GM10248 (cell line): ENCODE measurements at regions not wholly inside any gene's neighbourhood (a gene's known extent, or its start where the extent isn't known, plus 50 kb on each side); places are given as distances from the start of the nearest gene placed in this dataset.
A peak's percentile ranks its signal among the peaks of the same experiment; 100 is the strongest.

ENCODE experiments used
- CTCF ChIA-PET: fragments of 300-600 bp; sonication (Branson Sonifier 250); formaldehyde crosslinking; extraction: SDS; loops from one replicate; lab custom pipeline; 2021; ENCODE audit warnings: antibody characterized with exemption; lab: Yijun Ruan, JAX
- POLR2A ChIA-PET: fragments of 350-650 bp; sonication (Branson Sonifier 250); formaldehyde crosslinking; extraction: SDS; loops from one replicate; lab custom pipeline; 2020; ENCODE audit warnings: antibody characterized with exemption; lab: Yijun Ruan, JAX
- DNase-seq: peaks from one replicate; pipeline ENCODE4 v3.0.0; 2012; ENCODE audit errors: extremely low spot score
- TF ChIP-seq, protein P1 (sequence below): IDR thresholded peaks from 2 replicates; pipeline ENCODE4 v1.5.1; 2012; ENCODE audit warnings: mild to moderate bottlenecking, low read depth; ENCODE audit errors: extremely low read depth, missing control alignments, control extremely low read depth

DNA sequence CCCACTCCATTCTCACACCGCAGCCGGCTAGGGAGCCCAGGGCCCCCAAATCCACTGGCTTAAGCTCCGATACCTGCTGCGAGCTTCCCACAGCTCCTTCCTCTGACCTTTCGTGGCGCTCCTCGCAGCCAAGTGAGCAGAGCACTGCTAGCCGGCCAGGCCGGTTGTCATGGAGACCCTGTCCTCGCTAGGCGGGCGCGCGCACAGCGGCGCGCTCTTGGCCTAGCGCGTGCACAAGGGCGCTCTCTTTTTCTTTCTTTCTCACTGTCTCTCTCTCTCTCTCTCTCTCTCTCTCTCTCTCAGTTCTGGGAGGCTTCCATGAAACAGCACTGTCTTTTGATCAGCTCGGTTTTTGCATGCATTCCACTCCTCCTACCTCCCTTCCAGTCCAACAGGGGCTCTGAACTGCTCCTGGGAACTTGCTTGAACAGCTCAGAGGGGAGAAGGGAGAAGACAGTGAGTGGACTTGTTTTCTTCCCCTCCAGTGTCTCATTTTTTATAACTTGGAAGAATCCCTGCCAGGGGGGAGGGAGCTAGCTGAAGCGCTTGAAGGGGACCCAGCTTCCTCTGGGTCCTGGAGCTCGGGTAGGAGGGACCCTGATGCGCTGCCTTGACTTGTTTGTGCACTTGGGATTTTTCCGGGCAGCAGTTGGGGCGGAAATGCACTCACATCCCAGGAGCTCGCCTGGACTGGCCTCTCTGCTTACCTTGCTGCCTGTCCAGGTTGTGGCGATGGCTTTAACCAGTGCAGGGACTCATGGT, 100.3 kb upstream of the AKIP1 start:
- ChIA-PET CTCF (interaction anchor here (0.6 to 1.7 kb wide), 10 partner anchors 13 to 327 kb away, joined by 3 to 6 read pairs (median 3); no protein-coding TSS in a partner anchor), POLR2A (no interaction called here)
- DNase-seq = peak; percentile 64
- TF ChIP-seq, protein P1, sequence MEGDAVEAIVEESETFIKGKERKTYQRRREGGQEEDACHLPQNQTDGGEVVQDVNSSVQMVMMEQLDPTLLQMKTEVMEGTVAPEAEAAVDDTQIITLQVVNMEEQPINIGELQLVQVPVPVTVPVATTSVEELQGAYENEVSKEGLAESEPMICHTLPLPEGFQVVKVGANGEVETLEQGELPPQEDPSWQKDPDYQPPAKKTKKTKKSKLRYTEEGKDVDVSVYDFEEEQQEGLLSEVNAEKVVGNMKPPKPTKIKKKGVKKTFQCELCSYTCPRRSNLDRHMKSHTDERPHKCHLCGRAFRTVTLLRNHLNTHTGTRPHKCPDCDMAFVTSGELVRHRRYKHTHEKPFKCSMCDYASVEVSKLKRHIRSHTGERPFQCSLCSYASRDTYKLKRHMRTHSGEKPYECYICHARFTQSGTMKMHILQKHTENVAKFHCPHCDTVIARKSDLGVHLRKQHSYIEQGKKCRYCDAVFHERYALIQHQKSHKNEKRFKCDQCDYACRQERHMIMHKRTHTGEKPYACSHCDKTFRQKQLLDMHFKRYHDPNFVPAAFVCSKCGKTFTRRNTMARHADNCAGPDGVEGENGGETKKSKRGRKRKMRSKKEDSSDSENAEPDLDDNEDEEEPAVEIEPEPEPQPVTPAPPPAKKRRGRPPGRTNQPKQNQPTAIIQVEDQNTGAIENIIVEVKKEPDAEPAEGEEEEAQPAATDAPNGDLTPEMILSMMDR = no peak

DNA sequence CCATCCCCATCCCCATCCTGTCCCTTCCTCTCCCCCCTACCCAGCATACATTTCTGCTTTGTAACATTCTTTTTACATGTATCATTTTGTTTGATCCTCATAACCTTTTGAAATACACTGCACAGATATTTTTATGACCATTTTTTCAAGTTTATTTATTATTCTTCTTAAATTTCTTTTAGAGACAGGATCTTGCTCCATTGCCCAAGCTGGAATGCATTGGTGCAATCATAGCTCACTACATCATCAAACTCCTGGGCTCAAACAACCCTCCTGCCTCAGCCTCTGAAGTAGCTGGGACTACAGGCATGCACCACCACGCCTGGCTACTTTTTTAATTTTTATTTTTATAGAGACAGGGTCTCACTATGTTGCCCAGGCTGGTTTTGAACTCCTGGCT, 99.4 kb upstream of the AKIP1 start:
- no peak for DNase-seq
- ChIA-PET CTCF (interaction anchor here (1.0 kb wide), 3 partner anchors 23 to 32 kb away, joined by 3 to 4 read pairs (median 3); no protein-coding TSS in a partner anchor), POLR2A (no interaction called here)
- TF ChIP-seq, protein P1 = no peak

DNA sequence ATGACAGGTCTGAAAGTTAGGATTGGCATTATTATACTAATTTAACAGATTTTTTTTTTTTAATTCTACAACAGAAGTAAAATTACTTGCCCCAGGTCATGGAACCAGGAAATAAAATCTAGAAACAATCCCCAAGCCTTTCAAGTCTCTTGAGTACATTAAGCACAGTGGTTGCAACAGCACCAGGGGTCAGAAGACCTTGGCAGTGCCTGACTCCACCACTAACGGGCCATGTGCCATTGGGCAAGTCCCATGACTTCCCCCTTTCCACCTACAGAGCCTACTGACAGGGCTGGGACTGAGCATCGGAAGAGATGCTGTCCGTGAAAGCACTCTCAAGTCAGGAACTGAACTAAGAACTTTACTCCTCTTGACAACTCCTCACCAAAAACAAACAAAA, 98.6 kb upstream of the AKIP1 start:
- ChIA-PET POLR2A (no interaction called here), CTCF (interaction anchor here (0.9 to 2.7 kb wide), 8 partner anchors 11 to 580 kb away, joined by 3 to 23 read pairs (median 3); no protein-coding TSS in a partner anchor)
- TF ChIP-seq, protein P1 = no peak
- no peak for DNase-seq

DNA sequence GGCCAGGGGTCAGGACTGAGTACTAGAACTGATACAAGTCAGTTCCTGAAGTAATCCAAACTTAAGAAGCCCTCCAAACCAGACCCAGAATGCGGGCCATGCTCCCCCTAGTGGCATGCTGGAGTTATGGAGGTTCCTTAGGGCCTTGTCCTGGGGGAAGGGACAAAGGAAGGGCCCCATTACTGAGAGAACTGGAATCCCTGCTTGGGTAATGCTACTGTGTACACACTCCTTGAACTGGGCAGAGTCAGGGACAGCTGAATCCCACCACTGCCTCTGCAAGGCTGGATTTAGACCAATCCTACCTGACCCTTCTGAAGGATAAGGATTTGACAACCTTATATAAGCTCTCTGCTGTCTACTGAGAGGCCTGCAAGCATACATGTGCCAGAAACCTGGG, 97.3 kb upstream of the AKIP1 start:
- ChIA-PET POLR2A (no interaction called here), CTCF (interaction anchor here (0.8 to 2.7 kb wide), 18 partner anchors 9 to 200 kb away, joined by 3 to 23 read pairs (median 4); partner anchors contain the start of gene TMEM9B)
- peak; percentile 81 for DNase-seq
- TF ChIP-seq, protein P1 = peak; percentile 77

DNA sequence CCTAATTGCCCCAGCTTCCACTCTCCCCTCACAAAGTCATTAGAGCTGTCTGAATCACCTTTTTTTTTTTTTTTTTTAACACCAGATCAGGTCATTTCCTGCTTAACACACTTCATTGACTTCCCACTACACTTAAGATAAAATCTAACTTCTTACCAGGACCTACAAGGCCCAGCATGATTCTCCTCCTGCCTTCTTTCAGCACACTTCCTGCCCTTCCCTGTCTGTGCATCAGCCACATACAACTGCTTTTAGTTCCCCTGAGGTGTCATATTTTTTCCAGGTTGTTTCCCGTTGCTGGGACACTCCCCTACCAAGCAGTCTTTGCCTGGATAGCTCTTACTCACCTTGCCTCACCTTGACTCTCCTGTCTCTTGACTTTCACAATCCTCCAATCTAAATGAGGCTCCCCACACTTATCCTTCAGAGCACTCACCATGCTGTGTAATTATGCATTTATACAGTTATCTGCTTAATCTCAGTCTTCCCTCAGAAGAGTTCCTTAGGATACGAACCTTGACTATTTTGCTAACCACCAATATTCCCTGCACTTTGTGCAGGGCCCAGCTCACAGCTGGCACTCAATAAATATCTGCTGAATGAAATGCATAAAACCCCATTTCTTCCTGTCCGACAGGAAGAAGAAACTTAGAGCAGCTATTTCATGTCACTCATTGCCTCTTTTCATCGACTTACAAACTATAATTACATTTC, 96.6 kb upstream of the AKIP1 start:
- TF ChIP-seq, protein P1 = no peak
- CTCF ChIA-PET = interaction anchor here (0.8 to 2.7 kb wide), 15 partner anchors 10 to 201 kb away, joined by 3 to 23 read pairs (median 4); partner anchors contain the start of gene TMEM9B
- POLR2A ChIA-PET = no interaction called here
- no peak for DNase-seq

DNA sequence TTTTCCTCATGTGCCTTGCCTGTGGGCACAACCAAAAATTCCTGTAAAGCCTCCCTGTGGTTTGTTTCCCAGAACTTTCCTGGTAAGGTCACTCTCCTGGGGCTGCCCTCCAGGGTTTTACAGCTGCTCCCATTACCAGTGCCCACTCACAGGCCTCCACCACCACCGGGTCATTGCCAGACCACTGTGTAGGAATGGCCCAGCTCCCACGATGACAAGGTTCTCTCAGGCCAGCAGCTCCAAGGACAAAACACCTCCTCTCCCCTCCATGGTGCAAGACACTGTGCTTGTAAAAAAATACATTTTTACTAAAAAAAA, 96.1 kb upstream of the AKIP1 start:
- ChIA-PET POLR2A (no interaction called here), CTCF (interaction anchor here (1.0 to 2.7 kb wide), 7 partner anchors 10 to 201 kb away, joined by 3 to 23 read pairs (median 8); no protein-coding TSS in a partner anchor)
- no peak for DNase-seq
- TF ChIP-seq, protein P1 = no peak
